ENCODE measurements at regions not wholly inside any gene's neighbourhood (a gene's known extent, or its start where the extent isn't known, plus 50 kb on each side); places are given as distances from the start of the nearest gene placed in this dataset.
"Not testable (repeated sequence)": the region's sequence is repeated elsewhere in the genome, so short reads cannot be mapped to it uniquely, and the experiment has no call there.

DNA sequence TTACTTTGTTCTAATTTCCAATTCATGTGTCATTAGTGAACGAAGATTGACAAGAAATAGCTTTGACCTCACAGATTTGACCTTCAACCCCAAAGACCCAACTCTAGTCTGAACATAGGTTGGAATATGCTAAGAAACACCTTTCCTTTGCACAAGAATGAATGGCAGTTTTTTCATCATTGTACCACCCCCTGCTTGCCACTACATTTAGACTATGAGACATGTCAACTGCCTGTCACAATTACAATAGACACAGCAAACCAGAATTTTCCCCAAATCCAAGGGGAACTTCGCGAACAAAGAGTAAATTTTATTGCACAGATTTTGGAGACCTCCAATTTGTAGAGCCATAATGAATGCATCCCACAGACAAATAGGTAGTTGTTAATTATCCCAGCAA is 535.4 kb downstream of the PRKD1 start:
- no peak for DNase-seq

GRCh38 chr14:29403091-29403490 is 524.6 kb downstream of the PRKD1 start:
- no peak for DNase-seq

GRCh38 chr14:29410581-29410980 is 517.1 kb downstream of the PRKD1 start:
- no peak for DNase-seq

DNA sequence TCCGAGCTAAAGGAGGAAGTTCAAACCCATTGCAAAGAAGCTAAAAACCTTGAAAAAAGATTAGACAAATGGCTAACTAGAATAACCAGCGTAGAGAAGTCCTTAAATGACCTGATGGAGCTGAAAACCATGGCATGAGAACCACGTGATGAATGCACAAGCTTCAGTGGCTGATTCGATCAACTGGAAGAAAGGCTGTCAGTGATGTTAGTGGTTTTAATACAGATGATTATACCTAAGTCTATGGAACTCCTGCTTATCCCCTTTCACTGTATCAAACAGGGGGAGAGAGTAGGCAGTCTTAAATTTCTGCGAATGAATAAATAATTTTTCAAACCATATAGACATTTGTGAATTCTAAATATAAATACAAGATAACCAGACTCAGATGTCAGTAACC is 512.7 kb downstream of the PRKD1 start:
- not testable (repeated sequence) for DNase-seq

DNA sequence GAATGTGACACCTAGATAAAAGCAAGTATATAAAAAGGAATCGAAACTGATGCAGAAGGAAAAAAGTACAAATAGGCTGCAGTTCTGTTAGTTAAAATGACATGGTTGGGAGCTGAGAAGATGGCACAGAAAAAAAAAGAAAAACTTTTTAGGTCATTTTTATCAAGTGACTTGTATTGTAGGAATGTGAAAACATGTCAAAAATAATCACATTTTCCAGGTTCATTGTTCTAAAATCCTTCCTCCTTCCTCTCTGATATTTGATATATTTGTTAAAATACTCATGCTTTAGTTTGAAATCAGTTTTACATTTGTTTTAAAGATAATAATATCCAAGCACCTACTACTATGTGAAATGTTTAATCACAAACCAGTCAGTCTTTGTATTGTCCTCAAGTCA is 507.9 kb downstream of the PRKD1 start:
- DNase-seq = no peak

GRCh38 chr14:29421156-29421728 is 506.4 kb downstream of the PRKD1 start:
- DNase-seq = no peak

- DNase-seq = no peak
Measured at GRCh38 chr14:29425705-29426482, 501.8 kb downstream of the PRKD1 start.

GRCh38 chr14:29442696-29443095 is 485.0 kb downstream of the PRKD1 start:
- DNase-seq = no peak

GRCh38 chr14:29444216-29444615 is 483.4 kb downstream of the PRKD1 start:
- DNase-seq = no peak

- no peak for DNase-seq
Measured at GRCh38 chr14:29444805-29445204, 482.8 kb downstream of the PRKD1 start.

- no peak for DNase-seq
Measured at GRCh38 chr14:29446971-29447370, 480.7 kb downstream of the PRKD1 start.

DNA sequence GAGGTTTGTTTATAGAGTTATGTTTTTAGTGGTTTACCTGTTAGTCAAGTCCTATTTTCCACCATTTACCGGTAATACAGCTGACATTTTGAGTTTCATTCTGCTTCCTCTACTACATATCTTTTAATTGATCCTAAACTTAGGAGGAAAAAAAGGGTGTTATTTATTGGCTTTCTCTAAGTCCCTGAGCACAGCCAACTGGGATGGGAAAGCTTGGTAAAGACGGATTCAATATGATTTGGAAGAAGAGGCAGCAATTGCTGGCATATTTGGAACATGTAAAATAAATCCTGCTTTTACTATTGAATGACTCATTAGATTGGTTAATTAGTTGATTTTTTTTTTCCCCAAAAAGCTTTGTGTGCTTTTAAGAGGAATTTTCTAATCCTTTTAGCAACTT is 475.7 kb downstream of the PRKD1 start:
- no peak for DNase-seq

- no peak for DNase-seq
Measured at GRCh38 chr14:29453045-29453444, 474.6 kb downstream of the PRKD1 start.

- no peak for DNase-seq
Measured at GRCh38 chr14:29454026-29454693, 473.5 kb downstream of the PRKD1 start.

GRCh38 chr14:29458547-29458946 is 469.1 kb downstream of the PRKD1 start:
- peak; percentile 58 to 59 for DNase-seq

- DNase-seq = no peak
Measured at GRCh38 chr14:29459531-29459930, 468.1 kb downstream of the PRKD1 start.

- DNase-seq = no peak
Measured at GRCh38 chr14:29459969-29460560, 467.6 kb downstream of the PRKD1 start.

DNA sequence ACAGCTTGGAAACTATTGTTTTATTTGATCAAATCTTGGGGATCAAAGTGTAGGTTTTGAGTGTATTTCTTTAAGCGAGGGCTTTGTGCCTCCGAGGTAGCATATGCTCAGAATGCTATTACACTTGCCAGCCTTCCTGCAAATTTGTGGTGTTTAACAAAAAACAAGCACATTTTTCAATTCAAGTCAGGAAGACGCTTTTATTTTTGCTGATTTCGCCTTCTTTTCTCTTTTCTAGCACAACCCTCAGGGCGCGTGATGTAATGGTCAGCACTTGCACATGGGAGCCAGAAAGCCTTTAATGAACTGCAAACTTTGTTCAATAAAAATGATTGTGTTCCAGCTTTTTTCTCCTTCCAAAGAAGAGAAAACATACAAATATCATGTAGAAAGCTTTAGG is 466.5 kb downstream of the PRKD1 start:
- no peak for DNase-seq

DNA sequence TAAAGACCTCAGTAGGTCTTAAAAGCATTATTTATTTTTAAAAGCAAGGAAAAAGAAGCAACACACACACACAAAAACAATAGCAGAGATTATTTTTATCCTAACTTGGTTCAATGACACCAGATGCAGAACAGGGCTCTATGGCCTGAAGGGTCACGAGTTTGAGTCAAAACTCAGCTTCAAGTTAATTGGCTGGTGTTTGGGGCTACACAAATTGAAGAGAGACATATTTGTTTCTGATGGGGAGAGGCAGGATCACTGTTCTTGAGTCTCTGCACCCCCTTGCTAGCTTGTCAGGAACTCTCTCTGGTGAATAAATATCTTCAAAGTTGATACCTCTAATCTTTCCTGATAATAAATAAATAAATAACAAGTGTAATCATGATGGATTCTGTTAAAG is 466.1 kb downstream of the PRKD1 start:
- DNase-seq = no peak

DNA sequence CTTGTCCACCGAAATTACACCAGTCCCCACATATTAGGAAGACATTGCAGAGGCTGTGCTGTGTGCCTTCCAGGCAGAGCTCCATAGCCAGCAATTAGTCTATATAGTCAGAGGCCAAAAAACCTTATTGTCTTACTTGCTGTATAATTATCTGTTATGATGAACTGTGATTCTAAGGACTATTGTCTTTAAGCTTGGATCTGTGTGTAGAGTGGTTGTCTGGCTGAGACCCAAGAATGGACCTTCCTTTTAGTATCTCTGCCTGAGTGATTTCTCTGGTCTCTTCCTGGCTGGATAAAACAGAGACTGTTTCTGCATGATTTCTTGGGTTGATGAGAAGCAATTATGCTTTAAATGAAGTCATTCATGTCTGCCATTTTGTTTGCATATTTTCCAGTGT is 465.3 kb downstream of the PRKD1 start:
- no peak for DNase-seq

GRCh38 chr14:29462772-29463171 is 464.9 kb downstream of the PRKD1 start:
- no peak for DNase-seq

- DNase-seq = no peak
Measured at GRCh38 chr14:29463727-29464395, 463.8 kb downstream of the PRKD1 start.

DNA sequence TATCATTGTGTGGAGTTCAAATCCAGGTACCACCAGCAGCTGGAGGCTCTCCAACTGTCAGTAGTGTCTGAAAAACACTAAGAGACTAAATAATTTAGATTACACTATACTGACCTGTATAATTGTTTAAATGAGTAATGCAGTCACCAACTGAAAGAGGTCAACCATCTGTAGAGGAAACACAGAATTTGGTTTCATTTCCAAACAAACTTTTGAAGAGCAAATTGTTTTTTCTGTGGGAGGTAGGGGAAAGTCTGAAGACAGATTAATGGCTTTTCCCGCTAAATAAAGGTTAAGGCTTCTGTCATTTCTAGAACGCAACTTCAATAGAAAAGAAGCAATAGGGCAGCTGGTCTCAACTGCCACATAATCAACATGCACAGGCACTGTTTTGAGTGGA is 462.6 kb downstream of the PRKD1 start:
- DNase-seq = no peak

Data from NCI-H526 (cell line).